ENCODE measurements at regions not wholly inside any gene's neighbourhood (a gene's known extent, or its start where the extent isn't known, plus 50 kb on each side); places are given as distances from the start of the nearest gene placed in this dataset.

GRCh38 chr10:128967980-128968756, 498.9 kb upstream of the MGMT start:
- Histone ChIP-seq H2AFZ (ENCODE audit: low read depth, low read length) (no peak overlapping the region), H4K20me1 (replicated peaks; ENCODE audit: control insufficient read depth, insufficient read depth, low read length) (no peaks in the 10 kb centered on the region), H3K4me3 (no peak overlapping the region), H3K9ac (ENCODE audit: insufficient read depth in 1 of 2, low read depth in 2 of 2, low read length in 2 of 2) (no peak overlapping the region), H3K27ac (ENCODE audit: extremely low read depth, low read depth, low read length) (no peak overlapping the region), H3K36me3 (ENCODE audit: control insufficient read depth, insufficient read depth, low read length) (no peaks in the 10 kb centered on the region), H3K79me2 (ENCODE audit: control insufficient read depth, insufficient read depth, low read length) (no peaks in the 10 kb centered on the region), H3K27me3 (ENCODE audit: control insufficient read depth in 2 of 2, insufficient read depth in 2 of 2, low read length in 2 of 2) (peaks cover 0 to 5% of the 10 kb centered on the region in 2 experiments; a peak in 2 of 5 replicates), H3K9me1 (ENCODE audit: control insufficient read depth, insufficient read depth, low read length) (no peaks in the 10 kb centered on the region), H3K4me1 (replicated peaks in 1 of 2; ENCODE audit: control insufficient read depth in 2 of 2, insufficient read depth in 2 of 2, low read length in 2 of 2) (no peaks in the 10 kb centered on the region), H3K9me3 (replicated peaks; ENCODE audit: control insufficient read depth, insufficient read depth, low read depth, low read length) (no peaks in the 10 kb centered on the region), H3K4me2 (ENCODE audit: insufficient read depth, low read length) (no peak overlapping the region)
- no peak for TF ChIP-seq ZNF444 (CRISPR knock-in tag; IDR thresholded peaks at IDR 0.05)
- TF ChIP-seq CTCF (IDR thresholded peaks at IDR 0.05 in 2 of 3, conservative IDR thresholded peaks at IDR 0.05 in 1 of 3; ENCODE audit: insufficient read depth in 2 of 3, low read depth in 1 of 3, low read length in 3 of 3), result no peak
- TF ChIP-seq PYGO2 (tag; IDR thresholded peaks at IDR 0.05), result no peak
- no peak for TF ChIP-seq IFI16 (CRISPR knock-in tag; IDR thresholded peaks at IDR 0.05)
- no peak for TF ChIP-seq AFF1 (IDR thresholded peaks at IDR 0.05; ENCODE audit: low read depth in 1 of 2, partially characterized antibody in 2 of 2)
- TF ChIP-seq NR3C1 (CRISPR knock-in tag; IDR thresholded peaks at IDR 0.05), result no peak
- no peak for TF ChIP-seq POLR2G (IDR thresholded peaks at IDR 0.05; ENCODE audit: low read depth, low read length)
- no peak for TF ChIP-seq CSDE1 (IDR thresholded peaks at IDR 0.05)
- no peak for TF ChIP-seq HDAC6 (IDR thresholded peaks at IDR 0.05; ENCODE audit: low read depth, low read length)
- 0% methylated on average over 4 of the region's 11 CpGs for WGBS (ENCODE audit: insufficient coverage, low coverage, missing lambda C conversion rate)
- in situ Hi-C loops (cut with MboI), result no loop called here
- no TSS peak for BruUV-seq (replicated peaks)
- no peak for ATAC-seq
- no peak for FAIRE-seq
- no peak for DNase-seq (ENCODE audit: extremely low read depth in 1 of 4, low spot score in 3 of 4)
- ChIA-PET POLR2A (no interaction called here), CTCF (ENCODE audit: low intra/inter-chr PET ratio) (no interaction called here)
- intact Hi-C loops (cut with micrococcal nuclease), result no loop called here

Measured in K562 (cell line).